HG02973 (cell line): ENCODE measurements at regions not wholly inside any gene's neighbourhood (a gene's known extent, or its start where the extent isn't known, plus 50 kb on each side); places are given as distances from the start of the nearest gene placed in this dataset.

ENCODE experiments used
- ATAC-seq: cut with Tn5 transposase; IDR thresholded peaks from one replicate; pipeline ENCODE4 v1.9.1; 2021; ENCODE audit warnings: moderate library complexity; ENCODE audit not compliant: unreplicated experiment

- ATAC-seq = no peak
These were observed 63.2 kb upstream of the CCDC190 start for GRCh38 chr1:162924179-162924578.

DNA sequence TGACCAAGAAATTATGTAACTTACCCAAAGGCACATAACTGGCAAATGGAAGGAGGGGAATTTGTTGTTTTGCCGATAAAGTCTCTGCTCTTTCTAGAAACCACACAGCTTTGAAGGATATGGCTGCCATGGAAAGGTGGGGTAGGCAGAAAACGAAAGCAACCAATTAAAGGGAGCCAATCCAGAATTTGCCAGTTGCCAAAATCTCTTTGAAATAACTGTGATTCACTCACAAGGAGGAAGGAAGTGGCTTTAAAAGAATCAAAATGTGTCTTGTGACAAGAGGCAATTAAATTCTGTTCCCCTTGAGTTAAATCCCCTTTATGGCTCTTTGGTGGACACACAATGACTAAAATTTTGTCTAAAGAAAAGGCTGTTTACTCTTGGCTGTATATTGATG lies 61.2 kb upstream of the CCDC190 start:
- no peak for ATAC-seq

DNA sequence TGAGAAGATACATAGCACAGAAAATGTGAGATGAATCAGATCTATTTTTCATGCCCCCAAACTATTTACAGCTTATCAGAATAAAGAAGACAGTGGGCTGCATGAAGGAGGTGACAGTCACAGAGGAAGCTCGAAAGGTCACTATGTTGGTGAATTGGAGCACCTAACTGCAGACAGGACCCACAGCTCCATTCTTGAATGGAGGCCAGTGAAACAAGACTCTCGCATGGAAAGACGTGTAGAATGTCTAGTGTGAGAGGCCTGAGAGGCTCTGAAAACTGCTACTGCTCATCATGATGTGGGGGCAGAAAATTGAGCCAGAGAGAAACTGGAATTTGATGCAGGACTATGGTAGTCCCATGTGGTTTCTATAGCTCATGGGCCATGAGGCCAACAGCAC lies 60.3 kb upstream of the CCDC190 start:
- no peak for ATAC-seq

DNA sequence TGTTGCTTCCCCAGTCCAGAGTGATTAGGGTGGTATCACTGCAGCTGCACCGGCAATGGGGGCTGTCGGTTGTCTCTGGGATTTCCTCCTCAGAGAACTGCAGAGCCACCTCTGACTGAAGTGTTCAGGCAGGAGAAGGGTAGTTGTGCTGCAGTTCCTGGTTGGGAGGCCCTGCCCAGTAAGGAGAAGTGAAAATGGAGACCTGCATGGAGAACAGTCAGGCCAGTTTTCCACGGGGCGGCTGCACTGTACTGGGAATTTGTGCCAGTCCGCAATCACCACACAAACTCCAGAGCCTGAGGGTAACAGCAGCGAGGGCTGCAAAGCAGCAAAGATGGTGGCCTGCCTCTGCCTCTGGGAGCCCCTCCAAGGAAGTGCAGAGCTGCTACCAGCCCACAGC lies 58.1 kb upstream of the CCDC190 start:
- ATAC-seq = no peak

DNA sequence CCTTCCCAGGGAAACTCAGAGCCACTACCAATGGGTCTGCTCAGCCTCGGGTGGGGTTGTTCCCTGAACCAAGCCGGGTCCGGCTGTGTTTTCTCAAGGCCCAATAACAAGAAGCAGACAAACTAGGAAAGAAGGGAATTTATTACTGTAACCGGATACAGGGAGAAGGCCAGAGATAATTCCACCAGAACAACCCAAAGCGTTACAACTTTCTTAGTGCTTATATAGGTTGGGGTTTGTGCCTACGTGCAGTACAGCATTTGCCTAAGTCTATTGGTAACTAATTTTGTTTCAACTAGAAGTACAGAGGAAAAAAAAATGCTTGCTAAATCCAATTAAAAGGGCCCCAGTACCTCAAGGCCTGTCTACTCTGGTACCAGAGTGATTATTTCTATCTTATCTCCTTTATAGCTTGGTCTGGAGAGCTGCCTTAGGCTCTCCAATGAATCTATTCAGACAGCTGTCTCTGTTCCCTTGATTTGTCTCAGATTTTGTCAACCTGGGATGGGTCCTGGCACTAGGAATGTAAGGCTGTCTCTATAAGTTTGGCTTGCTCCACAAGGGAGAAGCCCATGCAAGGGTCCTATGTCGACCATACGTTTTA lies 57.3 kb upstream of the CCDC190 start:
- ATAC-seq = no peak

DNA sequence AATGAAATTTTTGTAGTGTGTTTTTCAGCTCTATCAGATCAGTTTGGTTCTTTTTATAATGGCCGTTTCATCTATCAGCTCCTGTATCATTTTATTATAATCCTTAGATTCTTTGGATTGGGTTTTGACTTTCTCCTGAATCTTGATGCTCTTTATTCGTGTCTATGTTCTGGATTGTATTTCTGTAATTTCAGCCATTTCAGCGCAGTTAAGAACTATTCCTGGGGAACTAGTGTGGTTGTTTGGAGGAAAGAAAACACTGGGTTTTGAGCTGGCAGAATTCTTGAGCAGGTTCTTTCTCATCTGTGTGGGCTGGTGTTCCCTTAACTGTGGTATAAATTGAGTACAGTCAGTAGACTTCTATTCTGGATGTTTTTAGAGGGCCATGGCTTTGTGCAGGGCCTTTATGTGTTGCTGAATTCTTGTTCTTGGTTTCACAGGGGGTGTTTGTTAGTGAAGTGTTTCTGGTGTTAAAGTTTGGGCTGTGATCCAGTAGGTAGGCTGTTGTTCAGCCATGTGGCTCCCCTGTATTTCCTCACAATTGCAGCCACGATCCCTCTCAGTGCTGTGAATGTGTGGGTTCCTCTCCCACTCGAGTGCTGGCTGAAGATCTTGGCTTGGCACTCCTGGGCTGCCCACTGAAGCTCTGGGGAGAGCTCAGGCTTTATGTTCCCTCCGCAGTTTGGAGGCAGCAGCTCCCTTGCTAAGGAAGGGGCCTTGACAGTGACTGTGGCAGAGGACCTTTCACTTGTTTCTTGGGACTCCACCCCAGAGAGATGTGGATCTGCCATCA lies 56.0 kb upstream of the CCDC190 start:
- no peak for ATAC-seq

DNA sequence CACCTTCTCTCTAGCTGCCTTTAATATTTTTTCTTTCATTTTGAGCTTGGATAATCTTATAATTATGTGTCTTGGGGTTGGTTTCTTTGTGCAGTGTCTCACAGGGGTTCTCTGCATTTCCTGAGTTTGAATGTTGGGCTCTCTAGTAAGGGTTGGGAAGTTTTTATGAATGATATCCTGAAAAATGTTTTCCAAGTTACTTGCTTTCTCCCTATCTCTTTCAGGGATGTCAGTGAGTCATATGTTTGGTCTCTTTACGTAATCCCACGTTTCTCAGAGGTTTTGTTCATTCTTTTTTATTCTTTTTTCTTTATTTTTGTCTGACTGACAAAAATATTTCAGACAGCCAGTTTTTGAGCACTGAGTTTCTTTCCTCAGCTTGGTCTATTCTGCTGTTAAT lies 55.4 kb upstream of the CCDC190 start:
- ATAC-seq = no peak

- no peak for ATAC-seq
These were observed 53.6 kb upstream of the CCDC190 start for GRCh38 chr1:162914601-162915000.

GRCh38 chr1:162913345-162913744 lies 52.4 kb upstream of the CCDC190 start:
- no peak for ATAC-seq

GRCh38 chr1:162912061-162912667 lies 51.2 kb upstream of the CCDC190 start:
- no peak for ATAC-seq
